K562 (cell line): ENCODE measurements at regions not wholly inside any gene's neighbourhood (a gene's known extent, or its start where the extent isn't known, plus 50 kb on each side); places are given as distances from the start of the nearest gene placed in this dataset.

Experiments used
- NR2F6 ChIP-seq: fragments of 450-650 bp; formaldehyde crosslinking; IDR thresholded peaks from 2 replicates; pipeline ENCODE4 v1.4.0; 2020; ENCODE audit warnings: mild to moderate bottlenecking
- POLR2A ChIP-seq: fragments of 450-650 bp; conservative IDR thresholded peaks from 2 replicates; pipeline ENCODE4 v1.6.1; 2016
- TF ChIP-seq, protein P1 (sequence below), 3 experiments: fragments of 200-800 bp in 1 of 3; fragments of 250-450 bp in 1 of 3; fragments of 450-650 bp in 1 of 3; sonication (Bioruptor Pico) in 1 of 3; sonication (Bioruptor generic) in 1 of 3; formaldehyde crosslinking in 1 of 3; IDR thresholded peaks; 2 replicates each; pipeline versions ENCODE4 v1.6.1 to v1.8.0; 2016 to 2022; ENCODE audit warnings: mild to moderate bottlenecking in 2 of 3, missing genetic modification characterization in 2 of 3, missing compliant biosample characterization in 1 of 3, moderate library complexity in 1 of 3

DNA sequence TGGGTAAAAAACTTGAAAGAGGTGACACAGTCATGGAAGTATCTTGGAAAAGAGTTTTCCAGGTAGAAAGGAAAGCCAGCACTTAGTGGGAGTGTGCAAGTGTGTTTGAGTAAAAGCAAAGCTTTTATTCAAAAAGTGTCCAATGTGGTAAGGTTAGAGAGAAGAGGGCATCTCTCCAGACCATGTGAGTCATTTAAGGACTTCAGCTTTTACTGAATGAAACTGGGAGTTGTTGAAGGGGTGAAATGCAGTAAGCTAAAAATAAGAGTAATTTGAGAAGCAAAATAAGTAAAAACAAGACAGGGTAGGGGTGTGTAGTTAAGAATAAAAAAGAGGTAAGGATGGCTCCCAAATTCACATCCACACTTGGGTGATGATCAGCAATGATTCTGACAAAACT lies 238.9 kb downstream of the SLC7A11 start:
- TF ChIP-seq, protein P1, sequence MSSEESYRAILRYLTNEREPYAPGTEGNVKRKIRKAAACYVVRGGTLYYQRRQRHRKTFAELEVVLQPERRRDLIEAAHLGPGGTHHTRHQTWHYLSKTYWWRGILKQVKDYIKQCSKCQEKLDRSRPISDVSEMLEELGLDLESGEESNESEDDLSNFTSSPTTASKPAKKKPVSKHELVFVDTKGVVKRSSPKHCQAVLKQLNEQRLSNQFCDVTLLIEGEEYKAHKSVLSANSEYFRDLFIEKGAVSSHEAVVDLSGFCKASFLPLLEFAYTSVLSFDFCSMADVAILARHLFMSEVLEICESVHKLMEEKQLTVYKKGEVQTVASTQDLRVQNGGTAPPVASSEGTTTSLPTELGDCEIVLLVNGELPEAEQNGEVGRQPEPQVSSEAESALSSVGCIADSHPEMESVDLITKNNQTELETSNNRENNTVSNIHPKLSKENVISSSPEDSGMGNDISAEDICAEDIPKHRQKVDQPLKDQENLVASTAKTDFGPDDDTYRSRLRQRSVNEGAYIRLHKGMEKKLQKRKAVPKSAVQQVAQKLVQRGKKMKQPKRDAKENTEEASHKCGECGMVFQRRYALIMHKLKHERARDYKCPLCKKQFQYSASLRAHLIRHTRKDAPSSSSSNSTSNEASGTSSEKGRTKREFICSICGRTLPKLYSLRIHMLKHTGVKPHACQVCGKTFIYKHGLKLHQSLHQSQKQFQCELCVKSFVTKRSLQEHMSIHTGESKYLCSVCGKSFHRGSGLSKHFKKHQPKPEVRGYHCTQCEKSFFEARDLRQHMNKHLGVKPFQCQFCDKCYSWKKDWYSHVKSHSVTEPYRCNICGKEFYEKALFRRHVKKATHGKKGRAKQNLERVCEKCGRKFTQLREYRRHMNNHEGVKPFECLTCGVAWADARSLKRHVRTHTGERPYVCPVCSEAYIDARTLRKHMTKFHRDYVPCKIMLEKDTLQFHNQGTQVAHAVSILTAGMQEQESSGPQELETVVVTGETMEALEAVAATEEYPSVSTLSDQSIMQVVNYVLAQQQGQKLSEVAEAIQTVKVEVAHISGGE (CRISPR knock-in tag; IDR thresholded peaks at IDR 0.05), result no peak
- TF ChIP-seq NR2F6 (no peak), POLR2A (no peak)
